ENCODE measurements at regions not wholly inside any gene's neighbourhood (a gene's known extent, or its start where the extent isn't known, plus 50 kb on each side); places are given as distances from the start of the nearest gene placed in this dataset.
A peak's percentile ranks its signal among the peaks of the same experiment; 100 is the strongest.

GRCh38 chr7:142439739-142440138 lies 181.9 kb upstream of the PRSS58 start:
- TF ChIP-seq, protein P1, sequence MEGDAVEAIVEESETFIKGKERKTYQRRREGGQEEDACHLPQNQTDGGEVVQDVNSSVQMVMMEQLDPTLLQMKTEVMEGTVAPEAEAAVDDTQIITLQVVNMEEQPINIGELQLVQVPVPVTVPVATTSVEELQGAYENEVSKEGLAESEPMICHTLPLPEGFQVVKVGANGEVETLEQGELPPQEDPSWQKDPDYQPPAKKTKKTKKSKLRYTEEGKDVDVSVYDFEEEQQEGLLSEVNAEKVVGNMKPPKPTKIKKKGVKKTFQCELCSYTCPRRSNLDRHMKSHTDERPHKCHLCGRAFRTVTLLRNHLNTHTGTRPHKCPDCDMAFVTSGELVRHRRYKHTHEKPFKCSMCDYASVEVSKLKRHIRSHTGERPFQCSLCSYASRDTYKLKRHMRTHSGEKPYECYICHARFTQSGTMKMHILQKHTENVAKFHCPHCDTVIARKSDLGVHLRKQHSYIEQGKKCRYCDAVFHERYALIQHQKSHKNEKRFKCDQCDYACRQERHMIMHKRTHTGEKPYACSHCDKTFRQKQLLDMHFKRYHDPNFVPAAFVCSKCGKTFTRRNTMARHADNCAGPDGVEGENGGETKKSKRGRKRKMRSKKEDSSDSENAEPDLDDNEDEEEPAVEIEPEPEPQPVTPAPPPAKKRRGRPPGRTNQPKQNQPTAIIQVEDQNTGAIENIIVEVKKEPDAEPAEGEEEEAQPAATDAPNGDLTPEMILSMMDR (IDR thresholded peaks at IDR 0.05), result no peak

- TF ChIP-seq, protein P1 (IDR thresholded peaks at IDR 0.05), result no peak
Measured at GRCh38 chr7:142438923-142439515, 181.2 kb upstream of the PRSS58 start.

DNA sequence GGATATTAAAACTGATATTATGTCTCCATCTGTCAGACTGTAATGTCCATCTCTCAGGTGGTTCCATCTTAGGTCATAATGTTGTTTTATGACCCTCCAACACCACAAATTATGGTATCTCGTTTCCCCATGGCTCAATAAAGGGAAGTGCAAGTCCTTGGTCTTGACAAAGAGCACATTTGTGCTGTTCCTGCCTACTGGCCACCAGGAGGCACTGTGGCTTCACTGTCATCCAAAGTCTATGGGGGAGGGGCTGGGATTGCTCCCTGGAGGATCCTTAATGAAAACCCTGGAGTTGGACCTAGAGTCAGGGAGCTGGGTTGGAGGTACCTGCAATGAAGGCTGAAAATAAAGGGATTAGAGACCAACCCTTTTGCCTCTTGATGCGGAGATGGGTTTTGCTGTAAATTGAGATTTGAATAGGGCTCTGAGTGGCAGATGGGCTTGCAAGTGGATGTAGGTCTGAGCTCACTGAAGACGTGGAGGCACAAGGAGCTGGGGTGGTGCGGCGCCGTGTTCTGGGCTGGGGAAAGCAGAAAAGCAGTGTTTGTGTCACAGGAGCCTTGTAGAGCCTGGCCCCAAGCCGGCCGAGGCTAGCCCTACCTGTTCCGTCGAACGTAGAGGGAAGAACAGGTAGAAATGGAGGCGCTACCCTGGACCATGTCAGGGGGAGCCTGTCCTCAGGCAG lies 180.5 kb upstream of the PRSS58 start:
- TF ChIP-seq, protein P1 (IDR thresholded peaks at IDR 0.05), result peak; percentile 94

- TF ChIP-seq, protein P1 (IDR thresholded peaks at IDR 0.05), result no peak
Measured at GRCh38 chr7:142437741-142438140, 179.9 kb upstream of the PRSS58 start.

GRCh38 chr7:142436601-142437000 lies 178.7 kb upstream of the PRSS58 start:
- TF ChIP-seq, protein P1 (IDR thresholded peaks at IDR 0.05), result no peak

- TF ChIP-seq, protein P1 (IDR thresholded peaks at IDR 0.05), result no peak
Measured at GRCh38 chr7:142434666-142435167, 176.9 kb upstream of the PRSS58 start.

- TF ChIP-seq, protein P1 (IDR thresholded peaks at IDR 0.05), result no peak
Measured at GRCh38 chr7:142432377-142432776, 174.5 kb upstream of the PRSS58 start.

Measured in LNCAP (cell line).